Frontal cortex (tissue), 3 donors: ENCODE measurements at regions not wholly inside any gene's neighbourhood (a gene's known extent, or its start where the extent isn't known, plus 50 kb on each side); places are given as distances from the start of the nearest gene placed in this dataset.
A peak's percentile ranks its signal among the peaks of the same experiment; 100 is the strongest.
"Not testable (repeated sequence)": the region's sequence is repeated elsewhere in the genome, so short reads cannot be mapped to it uniquely, and the experiment has no call there.

Source experiments
- DNase-seq, 2 donors: peaks; one replicate each; pipeline ENCODE4 v3.0.0; 2012; ENCODE audit warnings: low spot score in 2 of 2
- FAIRE-seq: peaks from 2 replicates; lab custom pipeline; 2012; peaks lifted over from hg19 to GRCh38; lab: Jason Lieb, UNC
- donor health status: control.
- donor health status: control.
- donor health status: control.

DNA sequence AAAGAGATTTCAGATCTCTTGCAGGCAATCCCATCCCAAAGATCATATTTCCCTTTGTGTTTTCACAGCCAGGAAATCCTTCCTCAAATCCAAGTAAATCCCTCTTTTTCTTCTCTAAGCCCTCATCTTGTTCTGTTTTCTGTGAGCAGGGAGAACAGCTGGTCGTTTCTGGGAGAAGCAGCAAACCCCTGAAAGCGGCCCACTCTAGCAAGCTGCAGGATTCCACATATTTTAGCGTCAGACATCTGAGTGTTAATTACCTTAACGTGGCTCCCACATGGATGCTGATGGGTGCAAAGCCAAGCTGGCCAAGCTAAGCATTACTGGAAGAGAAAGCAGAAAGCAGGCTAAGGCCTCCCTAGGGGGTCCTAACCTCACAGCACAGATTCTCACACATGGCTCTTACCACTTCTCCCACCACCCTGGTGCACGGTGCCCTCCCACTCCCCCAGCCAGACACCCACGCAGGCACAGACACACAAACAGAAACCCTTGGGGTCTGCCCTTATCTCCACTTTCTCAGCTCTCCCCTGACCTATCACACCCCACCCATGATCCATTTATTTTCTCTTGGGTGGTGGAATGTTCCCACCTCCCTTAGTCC, 551.0 kb upstream of the AUTS2 start:
- FAIRE-seq (no peak), DNase-seq (no peak)

DNA sequence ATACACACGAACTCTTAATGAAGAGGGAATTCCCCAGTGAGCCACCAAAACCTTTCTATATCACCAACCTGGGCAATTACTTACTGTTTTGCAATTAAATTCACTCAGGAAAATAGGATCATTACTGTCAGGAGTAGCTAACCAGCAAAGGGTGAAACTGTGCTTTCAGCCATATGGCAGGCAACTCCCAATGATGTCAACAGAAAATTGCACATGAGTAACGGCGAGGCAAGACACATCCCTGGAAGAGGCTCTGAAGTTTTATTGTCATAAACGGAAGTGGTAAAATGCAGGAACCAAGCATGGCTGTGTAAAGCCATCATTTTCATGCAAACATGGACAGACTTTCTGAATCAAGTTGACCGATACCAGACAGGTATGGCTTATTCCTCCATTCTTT, 548.9 kb upstream of the AUTS2 start:
- no peak for FAIRE-seq
- DNase-seq = no peak

- no peak for FAIRE-seq
Measured at GRCh38 chr7:69052447-69052846, 545.8 kb upstream of the AUTS2 start.

DNA sequence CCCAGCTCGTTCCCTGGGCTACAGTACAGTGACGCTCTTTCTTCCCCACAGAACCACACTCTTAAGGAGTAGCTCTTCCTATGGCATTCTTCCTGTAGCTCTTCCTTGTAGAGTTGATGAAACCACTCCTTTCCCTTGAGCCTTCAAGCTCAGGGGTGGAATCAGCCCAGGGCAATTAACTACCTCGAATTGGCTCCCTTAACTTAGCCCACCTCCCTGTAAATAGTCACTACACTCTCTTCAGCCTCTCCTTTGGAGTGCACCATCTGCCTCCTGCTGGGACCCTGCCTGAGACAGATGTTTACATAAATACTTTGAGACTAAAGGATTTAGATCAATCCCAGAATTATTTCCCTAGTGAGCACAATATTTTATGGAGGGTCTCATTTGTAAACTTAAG, 537.8 kb upstream of the AUTS2 start:
- FAIRE-seq (no peak), DNase-seq (no peak)

More at GRCh38 chr7:69052447-69052846, 545.8 kb upstream of the AUTS2 start:
- no peak for DNase-seq

DNA sequence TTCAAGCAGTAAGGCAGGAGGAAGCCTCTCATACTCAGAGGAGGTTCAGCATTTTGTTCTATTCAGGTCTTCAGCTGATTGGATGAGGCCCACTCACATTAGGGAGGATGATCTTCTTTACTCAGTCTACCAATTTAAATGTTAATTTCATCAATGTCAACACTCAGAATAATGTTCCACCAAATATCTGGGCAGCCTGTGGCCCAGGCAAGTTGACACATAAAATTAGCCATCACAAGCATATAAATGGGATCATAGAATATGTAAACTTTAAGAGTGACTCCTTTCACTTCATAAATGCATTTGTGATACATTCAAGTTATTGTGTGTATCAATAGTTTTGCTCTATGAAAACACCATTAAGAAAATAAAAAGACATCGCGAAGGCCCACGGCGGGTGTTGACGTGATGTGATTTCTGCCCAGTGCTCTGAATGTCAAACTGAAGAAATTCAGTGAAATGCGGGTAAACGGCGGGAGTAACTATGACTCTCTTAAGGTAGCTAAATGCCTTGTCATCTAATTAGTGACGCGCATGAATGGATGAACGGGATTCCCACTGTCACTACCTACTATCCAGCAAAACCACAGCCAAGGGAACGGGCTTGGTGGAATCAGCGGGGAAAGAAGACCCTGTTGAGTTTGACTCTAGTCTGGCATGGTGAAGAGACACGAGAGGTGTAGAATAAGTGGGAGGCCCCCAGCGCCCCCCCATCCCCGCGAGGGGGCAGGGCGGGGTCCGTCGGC, 536.1 kb upstream of the AUTS2 start:
- DNase-seq (no peak), FAIRE-seq (no peak)

- FAIRE-seq (no peak), DNase-seq (no peak)
Measured at GRCh38 chr7:69067397-69067796, 530.9 kb upstream of the AUTS2 start.

GRCh38 chr7:69070476-69070875, 527.8 kb upstream of the AUTS2 start:
- no peak for DNase-seq
- no peak for FAIRE-seq

DNA sequence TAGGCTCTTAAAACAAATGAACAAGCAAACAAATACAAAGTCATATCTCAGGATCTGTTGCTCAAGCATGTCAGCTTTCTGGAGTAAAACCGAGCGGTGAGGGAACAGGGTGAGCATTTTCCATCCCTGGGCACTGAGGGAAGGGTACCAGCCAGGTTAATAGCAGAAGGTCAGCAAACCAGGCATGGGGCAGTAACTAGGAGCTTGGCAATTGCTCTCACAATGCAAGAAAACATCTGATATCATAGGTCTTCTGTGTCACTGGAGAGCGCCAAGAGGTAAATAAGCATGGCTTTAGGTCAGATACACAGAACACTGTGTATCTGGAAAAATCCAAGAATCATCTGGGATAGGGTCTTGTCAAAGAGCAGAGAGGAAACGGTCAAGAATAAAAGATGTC, 521.7 kb upstream of the AUTS2 start:
- FAIRE-seq (no peak), DNase-seq (no peak)

DNA sequence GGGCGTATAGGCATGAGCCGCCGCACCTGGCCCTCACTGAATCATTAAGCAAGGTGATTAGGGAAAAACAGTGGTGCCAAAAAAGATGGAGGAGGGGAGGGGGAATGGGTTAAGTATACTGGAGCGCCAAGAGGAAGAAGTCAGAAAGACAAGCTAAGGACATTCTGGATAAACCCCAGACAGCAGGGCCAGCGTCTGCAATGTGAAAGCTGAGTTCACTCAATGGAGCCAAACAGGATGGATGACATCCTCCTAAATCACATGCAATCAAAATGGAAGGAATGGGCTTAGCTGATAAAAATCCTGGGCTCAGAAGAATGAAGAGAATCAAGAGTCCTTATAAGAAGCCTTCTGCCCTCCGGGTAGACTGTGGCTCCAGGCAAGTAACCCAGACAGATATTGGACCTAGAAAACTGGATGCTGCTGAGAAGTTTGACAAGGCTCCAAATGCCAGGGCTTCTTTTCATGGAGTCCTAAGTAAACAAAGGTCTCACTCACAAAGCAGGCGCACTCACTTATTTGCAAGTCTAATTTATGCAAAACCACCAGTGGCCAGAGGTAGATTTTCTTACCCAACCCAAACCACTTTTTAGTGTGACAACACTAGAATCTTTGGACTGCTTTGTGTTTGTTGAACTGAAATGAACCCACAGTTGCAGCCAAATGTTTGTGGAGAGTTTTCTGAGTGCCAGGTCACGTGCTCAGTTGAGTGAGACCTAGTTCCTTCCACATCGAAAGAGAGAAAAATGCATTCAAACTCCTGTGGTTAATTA, 519.1 kb upstream of the AUTS2 start:
- DNase-seq (peak; percentile 6 to 7), FAIRE-seq (no peak)

DNA sequence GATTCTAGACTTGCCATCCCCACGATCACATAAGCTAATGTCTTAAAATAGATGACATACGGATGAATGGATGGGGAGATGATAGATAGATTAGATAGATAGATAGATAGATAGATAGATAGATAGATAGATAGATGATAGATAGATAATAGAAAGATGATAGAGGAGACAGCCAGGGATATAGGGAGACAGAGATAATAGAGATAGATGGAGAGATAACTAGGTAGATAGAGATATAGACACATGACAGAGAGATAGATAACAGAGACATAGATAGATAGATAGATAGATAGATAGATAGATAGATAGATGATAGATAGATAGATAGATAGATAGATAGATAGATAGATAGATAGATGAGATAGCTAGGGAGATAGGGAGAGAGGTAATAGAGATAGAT, 511.0 kb upstream of the AUTS2 start:
- not testable (repeated sequence) for FAIRE-seq, DNase-seq

GRCh38 chr7:69088185-69088584, 510.1 kb upstream of the AUTS2 start:
- no peak for FAIRE-seq
- no peak for DNase-seq

- DNase-seq = no peak
- FAIRE-seq = no peak
Measured at GRCh38 chr7:69090936-69091335, 507.3 kb upstream of the AUTS2 start.

GRCh38 chr7:69091521-69091920, 506.8 kb upstream of the AUTS2 start:
- FAIRE-seq = no peak
- DNase-seq = no peak

DNA sequence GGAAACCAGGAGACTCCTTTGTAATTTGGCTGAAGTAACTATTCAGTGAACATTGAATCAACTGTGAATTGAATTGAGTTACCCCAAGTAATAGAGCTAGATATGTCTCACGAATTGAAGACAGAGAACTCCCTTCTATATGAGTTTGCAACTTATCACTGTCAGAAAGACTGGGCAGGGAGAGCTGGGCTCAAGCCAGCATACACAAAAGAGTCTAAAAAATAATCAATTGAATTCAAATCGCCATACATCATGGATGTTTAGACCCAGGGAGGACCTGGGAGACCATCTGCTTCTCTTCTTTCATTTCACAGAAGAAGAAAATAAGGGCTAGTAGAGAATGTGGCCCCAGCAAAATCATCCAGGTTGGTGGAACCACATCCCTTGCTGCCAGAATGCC, 503.1 kb upstream of the AUTS2 start:
- FAIRE-seq = no peak
- no peak for DNase-seq

GRCh38 chr7:69095649-69096048, 502.6 kb upstream of the AUTS2 start:
- no peak for DNase-seq
- FAIRE-seq = no peak

DNA sequence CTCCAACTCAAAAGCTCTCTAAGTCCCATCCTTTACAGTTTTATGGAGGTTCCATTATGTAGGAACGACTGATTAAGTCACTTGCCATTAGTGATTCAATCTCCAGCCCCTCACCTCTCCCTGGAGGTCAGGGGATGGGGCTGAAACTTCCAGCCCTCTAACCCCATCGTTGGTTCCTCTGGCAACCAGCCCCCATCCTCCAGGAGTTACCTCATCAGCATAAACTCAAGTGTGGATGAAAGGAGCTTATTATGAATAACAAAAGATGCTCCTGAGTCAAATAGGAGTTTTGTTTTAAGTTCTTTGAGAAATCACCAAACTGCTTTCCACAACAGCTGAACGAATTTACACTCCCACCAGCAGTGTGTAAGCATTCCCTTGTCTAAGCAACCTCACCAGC, 494.3 kb upstream of the AUTS2 start:
- DNase-seq = no peak
- no peak for FAIRE-seq

GRCh38 chr7:69105092-69105491, 493.2 kb upstream of the AUTS2 start:
- DNase-seq (no peak), FAIRE-seq (no peak)

DNA sequence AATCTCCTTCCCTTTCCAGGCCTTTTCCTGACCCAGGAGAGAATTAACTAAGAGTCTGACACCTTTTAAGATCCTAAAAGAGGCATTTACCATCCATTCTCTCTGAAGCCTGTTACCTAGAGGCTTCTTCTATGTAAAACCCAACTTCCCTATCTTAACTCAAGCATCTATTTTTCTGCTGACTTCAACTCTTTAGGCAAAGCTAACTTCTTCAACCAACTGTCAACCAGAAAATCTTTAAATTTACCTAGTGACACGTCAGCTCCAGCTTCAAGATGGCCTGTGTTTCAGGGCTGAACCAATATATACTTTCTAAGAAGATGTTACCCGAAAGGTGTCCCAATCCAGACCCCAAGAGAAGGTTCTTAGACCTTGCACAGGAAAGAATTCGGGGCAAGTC, 492.3 kb upstream of the AUTS2 start:
- no peak for FAIRE-seq
- DNase-seq = no peak

- DNase-seq, FAIRE-seq: not testable (repeated sequence)
Measured at GRCh38 chr7:69106449-69106848, 491.8 kb upstream of the AUTS2 start.

- FAIRE-seq, DNase-seq: not testable (repeated sequence)
Measured at GRCh38 chr7:69106946-69107345, 491.3 kb upstream of the AUTS2 start.

- DNase-seq = no peak
Measured at GRCh38 chr7:69108097-69108496, 490.2 kb upstream of the AUTS2 start.

More at GRCh38 chr7:69108097-69108496, 490.2 kb upstream of the AUTS2 start:
- FAIRE-seq = no peak
